Natural killer cell treated with Interleukin-12 subunit alpha and Interleukin-12 subunit beta and Interleukin-15 and Interleukin-18, amount 100 ng/mL, for 72 hours (primary cell): ENCODE measurements at regions not wholly inside any gene's neighbourhood (a gene's known extent, or its start where the extent isn't known, plus 50 kb on each side); places are given as distances from the start of the nearest gene placed in this dataset.

Source experiments
- ATAC-seq, 2 donors: fragments of 150-1000 bp; cut with Tn5 transposase in 1 of 2; sonication (Bioruptor Pico), chemical (Tn5 transposase) in 1 of 2; 2 replicates each; pipeline ENCODE4 v1.10.0; 2021
- DNase-seq: peaks from one replicate; pipeline ENCODE4 v3.0.0; 2022; ENCODE audit warnings: low spot score
- H3K27ac Mint-ChIP-seq, 2 donors: 1 replicate in 1 of 2; 2 replicates in 1 of 2; pipeline ENCODE4 v1.8.0; 2022; ENCODE audit warnings: mixed read lengths in 2 of 2, mild to moderate bottlenecking in 1 of 2, moderate library complexity in 1 of 2
- H3K27me3 Mint-ChIP-seq, 2 donors: 1 replicate in 1 of 2; 2 replicates in 1 of 2; pipeline ENCODE4 v1.8.0; 2022; ENCODE audit warnings: mixed read lengths in 2 of 2
- H3K36me3 Mint-ChIP-seq: one replicate; pipeline ENCODE4 v1.8.0; 2022; ENCODE audit warnings: mixed read lengths
- H3K4me1 Mint-ChIP-seq, 2 donors: 1 replicate in 1 of 2; 2 replicates in 1 of 2; pipeline ENCODE4 v1.8.0; 2022; ENCODE audit warnings: low read depth in 2 of 2, mixed read lengths in 2 of 2, mild to moderate bottlenecking in 1 of 2
- H3K4me3 Mint-ChIP-seq: one replicate; pipeline ENCODE4 v1.8.0; 2022; ENCODE audit warnings: mixed read lengths
- H3K9me3 Mint-ChIP-seq: 2 replicates; pipeline ENCODE4 v1.8.0; 2022; ENCODE audit warnings: mixed read lengths

- Mint-ChIP-seq H3K4me3 (no peak overlapping the region), H3K27me3 (no peaks in the 10 kb centered on the region), H3K9me3 (peaks cover 8% of the 10 kb centered on the region), H3K27ac (no peak overlapping the region), H3K36me3 (no peaks in the 10 kb centered on the region), H3K4me1 (no peaks in the 10 kb centered on the region)
- no peak for DNase-seq
- ATAC-seq, result no peak
These were observed 196.5 kb upstream of the PIK3C3 start for GRCh38 chr18:41758534-41758933.

- H3K9me3 Mint-ChIP-seq, result peaks cover 11% of the 10 kb centered on the region
- DNase-seq, result no peak
- no peaks in the 10 kb centered on the region for H3K4me1 Mint-ChIP-seq
- no peak for ATAC-seq
- no peaks in the 10 kb centered on the region for H3K36me3 Mint-ChIP-seq
- no peak overlapping the region for H3K4me3 Mint-ChIP-seq
- no peaks in the 10 kb centered on the region for H3K27me3 Mint-ChIP-seq
- no peak overlapping the region for H3K27ac Mint-ChIP-seq
These were observed 198.9 kb upstream of the PIK3C3 start for GRCh38 chr18:41756141-41756540.

- H3K27me3 Mint-ChIP-seq, result no peaks in the 10 kb centered on the region
- no peaks in the 10 kb centered on the region for H3K36me3 Mint-ChIP-seq
- H3K27ac Mint-ChIP-seq, result no peak overlapping the region
- DNase-seq (no peak), ATAC-seq (no peak)
- no peaks in the 10 kb centered on the region for H3K4me1 Mint-ChIP-seq
- H3K4me3 Mint-ChIP-seq, result no peak overlapping the region
- H3K9me3 Mint-ChIP-seq, result peaks cover 11% of the 10 kb centered on the region
These were observed 200.7 kb upstream of the PIK3C3 start for GRCh38 chr18:41754332-41754731.

DNA sequence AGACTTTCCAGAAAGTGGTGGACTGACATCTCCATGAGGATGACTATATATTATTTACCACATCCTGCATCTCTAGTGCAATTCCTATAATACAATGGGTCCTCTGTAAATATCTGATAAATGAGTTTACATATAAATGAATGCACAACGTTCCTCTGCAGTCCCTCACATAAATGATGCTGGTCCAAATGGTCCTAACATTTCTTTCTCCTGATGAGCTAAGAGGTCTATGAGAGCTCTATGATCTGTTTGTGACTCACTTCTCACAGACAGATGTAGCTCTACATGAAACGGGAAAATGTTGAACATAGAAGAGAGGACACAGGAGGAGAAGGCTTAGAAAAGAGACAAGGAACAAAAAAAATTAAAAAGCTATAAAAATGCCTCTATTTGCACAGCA lies 201.2 kb upstream of the PIK3C3 start:
- no peak for DNase-seq
- no peaks in the 10 kb centered on the region for H3K36me3 Mint-ChIP-seq
- H3K27ac Mint-ChIP-seq, result no peak overlapping the region
- no peak overlapping the region for H3K4me3 Mint-ChIP-seq
- no peaks in the 10 kb centered on the region for H3K4me1 Mint-ChIP-seq
- peaks cover 11% of the 10 kb centered on the region for H3K9me3 Mint-ChIP-seq
- no peak for ATAC-seq
- no peaks in the 10 kb centered on the region for H3K27me3 Mint-ChIP-seq

- Mint-ChIP-seq H3K4me3 (no peak overlapping the region), H3K4me1 (no peaks in the 10 kb centered on the region), H3K36me3 (no peaks in the 10 kb centered on the region), H3K9me3 (peaks cover 15% of the 10 kb centered on the region), H3K27me3 (no peaks in the 10 kb centered on the region), H3K27ac (no peak overlapping the region)
- DNase-seq (no peak), ATAC-seq (no peak)
These were observed 202.2 kb upstream of the PIK3C3 start for GRCh38 chr18:41752826-41753225.

DNA sequence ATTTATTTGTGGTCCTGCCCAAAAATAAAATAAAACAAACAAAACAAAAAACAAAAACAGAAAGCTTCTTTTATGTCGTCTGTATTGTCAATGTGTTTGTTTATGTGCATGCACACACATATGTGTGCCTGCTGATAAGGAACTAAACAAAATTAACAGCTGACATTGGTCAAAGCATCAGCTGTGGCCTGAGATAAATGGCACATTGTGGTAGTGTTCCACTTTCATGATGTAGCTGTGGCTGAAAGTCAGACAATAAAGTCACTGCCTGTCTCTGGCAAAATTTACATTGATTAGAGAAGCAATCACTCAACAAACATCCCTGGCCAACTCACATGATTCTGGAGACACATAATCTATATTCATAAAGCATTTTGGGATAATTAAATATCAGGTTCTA lies 203.4 kb upstream of the PIK3C3 start:
- Mint-ChIP-seq H3K9me3 (peaks cover 11% of the 10 kb centered on the region), H3K4me1 (no peaks in the 10 kb centered on the region), H3K27ac (no peak overlapping the region), H3K4me3 (no peak overlapping the region), H3K36me3 (no peaks in the 10 kb centered on the region), H3K27me3 (no peaks in the 10 kb centered on the region)
- DNase-seq (no peak), ATAC-seq (no peak)

DNA sequence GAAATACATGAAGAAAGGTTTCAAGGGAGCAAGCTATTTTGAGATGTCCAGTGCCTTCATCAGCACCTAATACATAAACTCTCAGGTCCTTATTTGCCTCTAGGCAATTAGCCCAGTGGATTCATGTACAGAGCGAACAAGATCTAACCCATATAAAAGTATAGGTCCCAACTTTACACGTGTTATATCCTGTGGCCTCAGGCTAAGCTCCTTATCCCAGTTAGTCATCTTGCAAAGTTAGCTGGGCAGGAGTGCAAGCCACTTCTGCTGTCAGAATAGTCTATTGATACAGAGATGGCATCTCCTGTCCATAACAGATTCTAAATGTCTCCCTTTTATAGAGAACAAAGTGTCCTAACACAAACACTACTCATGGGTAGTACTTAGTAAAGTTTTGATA lies 203.9 kb upstream of the PIK3C3 start:
- H3K4me3 Mint-ChIP-seq, result no peak overlapping the region
- no peak overlapping the region for H3K27ac Mint-ChIP-seq
- H3K4me1 Mint-ChIP-seq, result no peaks in the 10 kb centered on the region
- no peak for ATAC-seq
- H3K36me3 Mint-ChIP-seq, result no peaks in the 10 kb centered on the region
- DNase-seq, result no peak
- H3K9me3 Mint-ChIP-seq, result peaks cover 8% of the 10 kb centered on the region
- no peaks in the 10 kb centered on the region for H3K27me3 Mint-ChIP-seq

GRCh38 chr18:41747723-41748242 lies 207.3 kb upstream of the PIK3C3 start:
- DNase-seq (no peak), ATAC-seq (no peak)
- Mint-ChIP-seq H3K27me3 (no peaks in the 10 kb centered on the region), H3K4me1 (no peaks in the 10 kb centered on the region), H3K27ac (no peak overlapping the region), H3K4me3 (no peak overlapping the region), H3K36me3 (no peaks in the 10 kb centered on the region), H3K9me3 (peaks cover 4% of the 10 kb centered on the region)

- Mint-ChIP-seq H3K36me3 (no peaks in the 10 kb centered on the region), H3K4me1 (no peaks in the 10 kb centered on the region), H3K4me3 (no peak overlapping the region), H3K27me3 (no peaks in the 10 kb centered on the region), H3K9me3 (peaks cover 6% of the 10 kb centered on the region), H3K27ac (no peak overlapping the region)
- DNase-seq, result no peak
- no peak for ATAC-seq
These were observed 209.6 kb upstream of the PIK3C3 start for GRCh38 chr18:41745166-41746049.

GRCh38 chr18:41744421-41745030 lies 210.5 kb upstream of the PIK3C3 start:
- no peak overlapping the region for H3K4me3 Mint-ChIP-seq

DNA sequence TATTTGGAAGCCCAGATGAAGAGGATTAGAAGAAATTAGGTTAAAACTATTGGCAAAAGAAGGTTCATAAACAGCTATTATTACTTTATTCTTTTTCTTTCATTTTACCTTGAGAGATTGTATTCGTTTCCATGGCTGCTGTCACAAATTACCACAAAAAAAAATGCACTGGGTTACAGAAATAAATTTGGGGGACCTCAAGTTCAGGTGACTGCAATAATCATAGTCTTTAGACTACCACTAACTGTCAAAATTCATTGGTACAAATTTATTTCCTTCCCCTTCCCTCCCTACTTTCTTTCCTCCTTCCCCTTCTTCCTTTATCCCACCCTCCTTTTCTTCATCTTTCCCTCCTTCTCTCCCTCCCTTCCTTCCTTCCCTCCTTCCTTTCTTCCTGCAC lies 217.8 kb upstream of the PIK3C3 start:
- ATAC-seq (no peak), DNase-seq (no peak)
- Mint-ChIP-seq H3K36me3 (no peaks in the 10 kb centered on the region), H3K27me3 (no peaks in the 10 kb centered on the region), H3K4me3 (no peak overlapping the region), H3K4me1 (no peaks in the 10 kb centered on the region), H3K27ac (no peak overlapping the region), H3K9me3 (peaks cover 13% of the 10 kb centered on the region)

More at GRCh38 chr18:41744421-41745030, 210.5 kb upstream of the PIK3C3 start:
- DNase-seq (no peak), ATAC-seq (no peak)
- Mint-ChIP-seq H3K27me3 (no peaks in the 10 kb centered on the region), H3K4me1 (no peaks in the 10 kb centered on the region), H3K36me3 (no peaks in the 10 kb centered on the region), H3K9me3 (peaks cover 7% of the 10 kb centered on the region), H3K27ac (no peak overlapping the region)

DNA sequence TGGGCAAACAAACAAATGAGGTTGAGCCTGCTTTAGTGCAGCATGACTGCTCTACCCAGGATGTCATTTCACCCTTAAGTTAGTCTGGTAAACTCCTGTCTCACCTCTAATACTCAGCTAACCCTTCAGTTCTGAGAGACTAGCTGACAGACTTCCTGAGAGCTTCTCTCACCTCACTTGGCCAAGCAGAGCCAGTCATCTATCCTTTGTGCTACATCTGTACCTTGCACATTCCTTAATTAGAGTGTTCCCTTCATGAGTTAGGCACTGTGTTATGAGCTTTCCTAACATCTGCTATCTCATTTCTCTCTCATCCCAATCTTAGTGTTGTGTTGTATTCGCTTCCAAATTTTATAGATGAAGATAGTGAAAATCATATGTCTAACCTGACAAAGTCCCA lies 220.1 kb upstream of the PIK3C3 start:
- H3K27me3 Mint-ChIP-seq, result no peaks in the 10 kb centered on the region
- H3K4me1 Mint-ChIP-seq, result no peaks in the 10 kb centered on the region
- H3K27ac Mint-ChIP-seq, result no peak overlapping the region
- ATAC-seq (no peak), DNase-seq (no peak)
- H3K9me3 Mint-ChIP-seq, result peaks cover 10% of the 10 kb centered on the region
- H3K4me3 Mint-ChIP-seq, result no peak overlapping the region
- H3K36me3 Mint-ChIP-seq, result no peaks in the 10 kb centered on the region

GRCh38 chr18:41732356-41732755 lies 222.7 kb upstream of the PIK3C3 start:
- Mint-ChIP-seq H3K4me1 (no peaks in the 10 kb centered on the region), H3K27ac (no peak overlapping the region), H3K4me3 (no peak overlapping the region), H3K36me3 (no peaks in the 10 kb centered on the region), H3K9me3 (peaks cover 7% of the 10 kb centered on the region), H3K27me3 (no peaks in the 10 kb centered on the region)
- ATAC-seq, result no peak
- DNase-seq, result no peak

DNA sequence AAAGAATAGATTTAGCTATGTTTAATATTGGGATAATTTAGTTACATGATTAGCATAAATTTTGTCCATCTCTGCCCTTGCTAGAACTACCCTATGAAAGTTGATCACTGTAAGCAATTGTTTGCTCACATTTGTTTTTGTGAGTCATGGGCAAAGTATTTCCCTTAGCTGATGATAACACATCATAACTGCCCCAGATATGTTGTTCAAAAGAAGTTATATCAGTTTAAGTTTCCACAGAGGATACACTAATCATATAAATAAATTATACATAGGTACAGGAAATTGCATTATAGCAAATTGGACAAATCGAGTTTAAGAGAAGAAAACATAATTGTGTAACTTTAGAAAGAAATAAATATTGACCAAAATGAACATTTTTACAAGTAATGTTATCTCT lies 223.2 kb upstream of the PIK3C3 start:
- Mint-ChIP-seq H3K27me3 (no peaks in the 10 kb centered on the region), H3K9me3 (peaks cover 7% of the 10 kb centered on the region), H3K4me1 (no peaks in the 10 kb centered on the region), H3K27ac (no peak overlapping the region), H3K36me3 (no peaks in the 10 kb centered on the region), H3K4me3 (no peak overlapping the region)
- ATAC-seq (no peak), DNase-seq (no peak)
